HG03342 (cell line): ENCODE measurements at regions not wholly inside any gene's neighbourhood (a gene's known extent, or its start where the extent isn't known, plus 50 kb on each side); places are given as distances from the start of the nearest gene placed in this dataset.

Source experiments
- ATAC-seq: cut with Tn5 transposase; IDR thresholded peaks from one replicate; pipeline ENCODE4 v1.9.1; 2021; ENCODE audit warnings: mild to moderate bottlenecking, moderate library complexity; ENCODE audit not compliant: unreplicated experiment

DNA sequence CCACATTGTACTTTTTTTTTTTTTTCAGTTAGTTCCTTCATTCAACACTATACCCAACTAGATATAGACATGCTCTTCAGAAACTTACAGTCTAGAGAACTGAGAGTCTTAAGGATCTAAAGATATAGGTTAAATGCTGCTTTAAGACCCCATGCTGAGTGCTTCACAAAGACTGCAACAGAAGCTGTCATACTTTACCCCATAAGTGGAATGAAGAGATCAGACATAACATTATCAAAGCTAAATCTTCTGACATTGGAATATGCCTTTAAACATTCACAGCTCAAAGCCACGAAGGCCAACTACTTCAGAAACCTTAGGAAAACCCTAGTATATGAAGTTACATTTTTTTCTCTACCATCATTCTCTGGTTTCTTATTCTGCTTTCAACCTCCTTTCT lies 666.4 kb downstream of the KCNT2 start:
- no peak for ATAC-seq

DNA sequence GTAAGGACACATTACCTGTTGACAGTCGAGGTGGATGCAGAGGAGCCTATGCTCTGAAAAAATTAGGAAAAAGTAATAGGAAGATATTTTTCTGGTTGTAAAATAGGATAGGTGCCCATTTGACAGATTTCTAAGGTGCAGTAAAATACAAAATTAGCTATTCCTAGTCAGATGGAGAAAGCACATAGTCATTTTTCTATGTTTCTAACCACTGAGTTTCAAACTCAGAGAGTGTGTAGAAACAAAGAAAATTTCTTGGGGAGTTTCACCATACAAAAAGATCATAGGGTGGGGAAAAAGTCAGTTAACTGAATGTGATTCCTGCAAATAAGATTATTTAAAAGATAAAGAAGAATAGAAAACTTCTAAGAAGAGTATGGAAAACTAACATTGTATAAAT lies 666.9 kb downstream of the KCNT2 start:
- no peak for ATAC-seq

DNA sequence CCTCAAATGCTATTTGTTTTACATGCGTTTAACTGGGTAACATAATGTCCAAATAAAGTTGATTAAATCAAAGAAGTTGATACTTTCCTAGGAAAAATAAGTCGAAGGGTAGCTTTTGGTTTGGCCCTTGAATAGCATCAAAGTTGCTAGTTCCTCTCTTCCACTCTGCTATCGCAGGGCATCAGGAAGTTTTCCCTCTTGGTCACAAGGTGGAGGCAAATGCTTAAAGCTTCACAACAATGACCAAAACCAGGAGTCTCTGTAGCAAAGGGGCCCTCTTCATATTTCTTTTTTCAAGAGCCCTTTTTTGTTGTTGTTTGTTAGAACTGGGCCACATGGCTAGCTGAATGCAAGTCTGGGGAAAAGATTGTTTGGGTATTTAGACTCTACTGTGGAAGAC lies 668.4 kb downstream of the KCNT2 start:
- ATAC-seq = no peak

GRCh38 chr1:195934817-195935553 lies 673.3 kb downstream of the KCNT2 start:
- ATAC-seq = no peak

- no peak for ATAC-seq
Measured at GRCh38 chr1:195933835-195934234, 674.4 kb downstream of the KCNT2 start.

DNA sequence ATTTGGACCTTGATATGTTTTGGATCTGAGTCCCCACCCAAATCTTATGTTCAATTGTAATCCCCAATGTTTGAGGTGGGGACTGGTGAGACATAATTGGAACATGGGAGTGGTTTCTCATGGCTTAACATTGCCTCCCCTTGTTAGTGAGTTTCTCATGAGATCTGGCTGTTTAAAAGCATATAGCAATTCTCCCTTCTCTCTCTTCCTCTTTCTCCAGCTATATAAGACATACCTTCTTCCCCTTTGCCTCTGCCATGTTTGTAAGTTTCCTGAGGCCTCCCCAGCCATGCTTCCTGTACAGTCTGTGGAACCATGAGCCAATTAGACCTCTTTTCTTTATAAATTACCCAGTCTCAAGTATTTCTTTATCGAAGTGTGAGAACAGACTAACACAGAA lies 692.4 kb downstream of the KCNT2 start:
- ATAC-seq = no peak

GRCh38 chr1:195909061-195909460 lies 699.2 kb downstream of the KCNT2 start:
- ATAC-seq = no peak

DNA sequence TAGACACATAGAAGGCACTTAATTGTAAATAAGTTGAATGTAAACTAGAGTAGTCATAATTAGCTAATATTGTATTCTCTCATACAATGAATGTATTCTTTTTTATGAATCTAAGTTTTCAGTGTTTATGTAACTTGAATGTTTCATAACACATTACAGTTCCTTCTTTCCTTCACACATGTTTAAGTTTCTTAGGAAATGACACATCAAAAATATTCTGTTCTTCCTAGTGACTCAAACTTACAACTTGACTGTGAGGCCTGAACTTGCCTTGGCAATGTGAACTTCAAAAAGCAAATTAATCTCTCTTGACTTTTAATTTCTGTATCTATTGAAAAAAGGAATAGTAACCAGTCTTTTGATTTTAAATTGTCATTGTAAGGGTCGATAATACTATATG lies 700.1 kb downstream of the KCNT2 start:
- no peak for ATAC-seq

GRCh38 chr1:195903203-195903602 lies 705.0 kb downstream of the KCNT2 start:
- ATAC-seq = no peak

GRCh38 chr1:195902779-195903178 lies 705.5 kb downstream of the KCNT2 start:
- ATAC-seq = no peak

DNA sequence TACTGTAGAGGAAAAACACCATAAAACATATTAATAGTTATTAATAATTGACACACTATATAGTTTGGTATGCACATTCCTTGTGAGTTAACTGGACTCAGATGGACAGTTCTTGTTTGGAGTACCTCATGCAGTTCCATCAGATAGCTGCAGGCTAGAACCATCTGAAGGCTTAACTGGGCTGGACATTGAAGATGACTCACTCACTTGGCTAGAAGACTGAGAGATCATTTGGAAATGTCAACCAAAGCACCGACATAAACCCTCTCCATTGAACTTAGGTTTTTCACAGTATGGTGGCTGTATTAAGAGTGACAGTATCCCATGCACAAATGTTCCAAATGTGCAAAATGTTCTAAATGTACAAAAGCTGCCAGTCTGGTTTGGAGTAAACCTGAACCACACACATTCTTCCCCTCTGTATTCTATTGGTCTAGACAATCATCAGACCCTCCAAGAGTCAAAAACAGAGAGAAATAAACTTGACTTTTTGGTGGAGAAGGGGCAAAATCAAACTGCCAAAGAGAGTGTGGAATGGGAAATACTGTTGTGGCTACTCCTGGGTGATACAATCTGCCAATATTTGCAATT lies 708.4 kb downstream of the KCNT2 start:
- ATAC-seq = no peak

DNA sequence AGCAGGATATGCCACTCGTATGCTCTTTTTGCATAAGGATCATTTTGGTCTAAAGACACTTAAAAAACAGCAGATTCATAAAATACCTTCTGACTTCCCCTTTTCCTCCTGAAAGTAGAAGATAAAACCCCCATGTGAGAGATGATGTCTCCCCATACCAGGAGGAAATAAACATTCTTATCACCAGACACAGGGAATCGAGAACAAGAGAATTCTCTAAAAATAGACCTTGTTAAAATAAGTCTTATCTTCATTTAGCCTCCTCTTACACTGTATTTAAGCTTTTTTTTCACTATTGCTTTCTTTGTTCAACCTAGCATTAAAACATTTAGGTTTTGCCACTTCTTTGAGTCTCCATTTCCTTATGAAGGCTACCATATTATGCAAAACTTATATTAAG lies 709.3 kb downstream of the KCNT2 start:
- ATAC-seq = no peak

GRCh38 chr1:195898373-195898772 lies 709.9 kb downstream of the KCNT2 start:
- no peak for ATAC-seq

- no peak for ATAC-seq
Measured at GRCh38 chr1:195897076-195897475, 711.2 kb downstream of the KCNT2 start.

GRCh38 chr1:195894411-195894810 lies 713.8 kb downstream of the KCNT2 start:
- ATAC-seq = no peak

DNA sequence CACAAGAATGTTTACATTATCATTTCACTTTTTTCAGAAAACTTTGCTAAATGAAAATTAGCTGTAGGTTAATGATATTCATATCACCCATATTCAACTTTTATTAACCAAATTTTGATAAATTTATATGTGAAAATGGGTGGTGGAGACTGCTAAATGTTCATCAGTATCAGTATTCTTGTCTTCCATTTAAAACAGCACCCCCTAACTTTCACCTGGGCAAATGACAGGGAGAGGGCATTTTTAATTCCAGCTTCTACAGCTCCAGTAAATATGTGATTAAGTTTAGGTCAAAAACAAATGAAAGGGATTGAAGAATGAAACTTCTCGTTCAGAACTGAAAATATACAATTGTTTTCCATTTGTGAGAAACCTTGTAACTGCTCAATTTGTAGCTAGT lies 722.2 kb downstream of the KCNT2 start:
- no peak for ATAC-seq

GRCh38 chr1:195878478-195878877 lies 729.8 kb downstream of the KCNT2 start:
- ATAC-seq = no peak

GRCh38 chr1:195876792-195877191 lies 731.4 kb downstream of the KCNT2 start:
- no peak for ATAC-seq

- ATAC-seq = no peak
Measured at GRCh38 chr1:195872376-195872775, 735.9 kb downstream of the KCNT2 start.

- no peak for ATAC-seq
Measured at GRCh38 chr1:195867638-195868037, 740.6 kb downstream of the KCNT2 start.

GRCh38 chr1:195866781-195867222 lies 741.4 kb downstream of the KCNT2 start:
- ATAC-seq = no peak

DNA sequence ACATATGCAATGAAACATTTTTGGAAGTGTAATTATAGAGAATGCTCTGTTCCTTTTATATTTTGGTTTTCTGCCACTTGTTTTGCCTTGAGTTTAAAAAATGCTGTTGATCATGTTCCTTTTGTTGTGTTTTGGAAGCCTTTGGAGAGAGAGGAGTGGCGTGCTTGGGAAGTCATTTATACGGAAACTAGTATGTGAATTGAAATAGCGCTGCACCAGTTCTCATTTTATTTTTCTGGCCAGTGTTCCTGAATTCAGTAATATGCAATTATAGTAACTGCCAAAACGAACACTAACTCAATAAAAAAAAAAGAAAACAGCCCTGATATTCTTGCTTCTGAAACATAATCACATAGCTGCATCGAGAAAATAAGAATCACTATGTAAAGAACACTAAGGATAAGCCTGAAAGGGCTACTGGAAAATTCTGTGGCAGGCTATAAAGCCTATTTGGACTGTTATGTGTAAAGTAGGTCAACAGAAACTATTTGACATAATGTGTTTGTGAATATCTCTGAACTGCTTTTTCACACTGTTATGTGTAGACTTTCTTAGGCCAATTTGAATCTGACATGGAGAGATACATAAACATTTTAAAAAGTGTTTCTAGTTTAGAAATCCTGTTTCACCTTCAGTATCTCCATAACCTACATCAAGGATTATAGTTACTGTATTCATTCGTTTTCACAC lies 742.0 kb downstream of the KCNT2 start:
- ATAC-seq = no peak
